GM12878 (cell line): ENCODE measurements at regions not wholly inside any gene's neighbourhood (a gene's known extent, or its start where the extent isn't known, plus 50 kb on each side); places are given as distances from the start of the nearest gene placed in this dataset.

Experiments used
- ATAC-seq: fragments of 200-7000 bp; cut with Tn5 transposase; 3 replicates; pipeline ENCODE4 v1.9.1; 2020; ENCODE audit warnings: mild to moderate bottlenecking, moderate library complexity
- BruUV-seq: library from RNA; stranded (reverse); fragments of 400-500 nt; replicated peaks from 2 replicates; lab custom pipeline; 2021; lab: Mats Ljungman, UMichigan
- CTCF ChIA-PET: fragments of 300-600 bp; sonication (Branson Sonifier 250); formaldehyde crosslinking; extraction: SDS; loops from one replicate; lab custom pipeline; 2021; ENCODE audit warnings: inconsistent platforms; lab: Yijun Ruan, JAX
- POLR2A ChIA-PET: fragments of 350-600 bp; formaldehyde crosslinking; extraction: SDS; loops from one replicate; lab custom pipeline; 2021; ENCODE audit warnings: inconsistent platforms; lab: Charles Lee
- RAD21 ChIA-PET: fragments of 300-600 bp; sonication (Branson Sonifier 250); formaldehyde crosslinking; loops from one replicate; lab custom pipeline; 2023; ENCODE audit warnings: antibody characterized with exemption; ENCODE audit not compliant: unreplicated experiment; lab: Charles Lee
- SMC1A ChIA-PET: fragments of 300-600 bp; sonication (Branson Sonifier 250); formaldehyde crosslinking; loops from one replicate; lab custom pipeline; 2023; ENCODE audit not compliant: unreplicated experiment, uncharacterized antibody; lab: Charles Lee
- DNase-seq: peaks from one replicate; pipeline ENCODE4 v3.0.0-alpha.2; 2011; ENCODE audit warnings: low read depth, low spot score
- FAIRE-seq: peaks from 3 replicates; lab custom pipeline; 2011; peaks lifted over from hg19 to GRCh38; lab: Jason Lieb, UNC
- H2AFZ ChIP-seq: 2 replicates; pipeline ENCODE4 v1.6.0; 2011; ENCODE audit warnings: low read depth, low read length, control low read depth; ENCODE audit not compliant: control insufficient read depth
- H3K27ac ChIP-seq: 2 replicates; pipeline ENCODE4 v1.5.1; 2011; ENCODE audit warnings: control low read depth; ENCODE audit not compliant: control insufficient read depth, insufficient read depth
- H3K27me3 ChIP-seq, 2 experiments: replicated peaks in 1 of 2; 2 replicates each; pipeline versions ENCODE4 v1.6.0 to v1.6.1; 2011; ENCODE audit warnings: low read length in 1 of 2; ENCODE audit not compliant: control insufficient read depth in 2 of 2, insufficient read depth in 2 of 2
- H3K36me3 ChIP-seq, 2 experiments: 2 replicates each; pipeline ENCODE4 v1.5.1; 2011; ENCODE audit warnings: low read length in 1 of 2; ENCODE audit not compliant: control insufficient read depth in 2 of 2, insufficient read depth in 2 of 2
- H3K4me1 ChIP-seq: 2 replicates; pipeline ENCODE4 v1.6.1; 2011; ENCODE audit warnings: mild to moderate bottlenecking, low read length, moderate library complexity, mixed read lengths; ENCODE audit not compliant: control insufficient read depth, insufficient read depth
- H3K4me2 ChIP-seq: 2 replicates; pipeline ENCODE4 v1.6.0; 2011; ENCODE audit warnings: control low read depth; ENCODE audit not compliant: control insufficient read depth, insufficient read depth
- H3K4me3 ChIP-seq: fragments of 200-600 bp; sonication (generic); 2 replicates; pipeline ENCODE4 v1.5.1; 2016
- H3K79me2 ChIP-seq: 2 replicates; pipeline ENCODE4 v1.6.0; 2011; ENCODE audit warnings: low read length; ENCODE audit not compliant: control insufficient read depth, insufficient read depth
- H3K9ac ChIP-seq: 2 replicates; pipeline ENCODE4 v1.8.0; 2011; ENCODE audit warnings: low read length, control low read depth, mixed read lengths; ENCODE audit not compliant: control insufficient read depth, insufficient read depth
- H3K9me3 ChIP-seq: replicated peaks from 3 replicates; pipeline ENCODE4 v1.5.1; 2011; ENCODE audit warnings: mild to moderate bottlenecking, low read length; ENCODE audit not compliant: control insufficient read depth, insufficient read depth
- H4K20me1 ChIP-seq: 2 replicates; pipeline ENCODE4 v1.6.0; 2011; ENCODE audit not compliant: control insufficient read depth, insufficient read depth
- CBX3 ChIP-seq: fragments of 200-600 bp; sonication (generic); IDR thresholded peaks from 2 replicates; pipeline ENCODE4 v1.6.1; 2016; ENCODE audit warnings: low read depth, borderline replicate concordance
- CREM ChIP-seq: IDR thresholded peaks from 2 replicates; pipeline ENCODE4 v1.6.1; 2014; ENCODE audit warnings: antibody characterized with exemption, low read depth
- EZH2 ChIP-seq: IDR thresholded peaks from 2 replicates; pipeline ENCODE4 v1.6.1; 2012; ENCODE audit warnings: low read depth, mild to moderate bottlenecking, control low read depth, inconsistent platforms, low read length, borderline replicate concordance; ENCODE audit not compliant: control insufficient read depth
- IRF5 ChIP-seq: fragments of 450-650 bp; IDR thresholded peaks from 2 replicates; pipeline ENCODE4 v1.6.1; 2017; ENCODE audit warnings: borderline replicate concordance
- MTA3 ChIP-seq: IDR thresholded peaks from 2 replicates; pipeline ENCODE4 v1.6.1; 2012; ENCODE audit warnings: low read length, inconsistent platforms, borderline replicate concordance
- NFYA ChIP-seq: IDR thresholded peaks from 2 replicates; pipeline ENCODE4 v1.6.1; 2011; ENCODE audit warnings: low read depth, mild to moderate bottlenecking, low read length, improper control_type of control experiment, borderline replicate concordance
- RBBP5 ChIP-seq: fragments of 200-600 bp; sonication (generic); conservative IDR thresholded peaks from 2 replicates; pipeline ENCODE4 v1.6.1; 2016
- RCOR1 ChIP-seq: conservative IDR thresholded peaks from 2 replicates; pipeline ENCODE4 v1.6.1; 2012; ENCODE audit warnings: low read depth, low read length, improper control_type of control experiment
- RELA ChIP-seq: fragments of 450-650 bp; IDR thresholded peaks from 2 replicates; pipeline ENCODE4 v1.8.0; 2014; ENCODE audit warnings: borderline replicate concordance; ENCODE audit not compliant: partially characterized antibody
- SMAD5 ChIP-seq: IDR thresholded peaks from 2 replicates; pipeline ENCODE4 v1.6.1; 2016; ENCODE audit warnings: antibody characterized with exemption, low read depth
- SRF ChIP-seq, 2 experiments: IDR thresholded peaks; 2 replicates each; pipeline ENCODE4 v1.6.1; 2011; ENCODE audit warnings: low read depth in 2 of 2, low read length in 2 of 2, mild to moderate bottlenecking in 1 of 2, moderate library complexity in 1 of 2
- STAT3 ChIP-seq: IDR thresholded peaks from 2 replicates; pipeline ENCODE4 v1.6.1; 2011; ENCODE audit warnings: low read depth, low read length, improper control_type of control experiment
- TCF7 ChIP-seq: IDR thresholded peaks from 2 replicates; pipeline ENCODE4 v1.6.1; 2014; ENCODE audit warnings: antibody characterized with exemption, borderline replicate concordance
- WRNIP1 ChIP-seq: IDR thresholded peaks from 2 replicates; pipeline ENCODE4 v1.6.1; 2011; ENCODE audit warnings: low read depth, low read length, improper control_type of control experiment, borderline replicate concordance
- ZBED1 ChIP-seq: IDR thresholded peaks from 2 replicates; pipeline ENCODE4 v1.6.1; 2016; ENCODE audit warnings: borderline replicate concordance
- ZNF217 ChIP-seq: fragments of 450-650 bp; IDR thresholded peaks from 2 replicates; pipeline ENCODE4 v1.6.1; 2017; ENCODE audit warnings: antibody characterized with exemption, mild to moderate bottlenecking
- WGBS: methylation state at CpG from one replicate; pipeline ENCODE4 v1.1.6; 2016; ENCODE audit warnings: low lambda C conversion rate; ENCODE audit not compliant: insufficient replicate concordance, insufficient coverage; ENCODE audit errors: missing lambda C conversion rate; 5-methylcytosine and 5-hydroxymethylcytosine counted together
- in situ Hi-C: fragments of 300-500 bp; cut with MboI; formaldehyde crosslinking; loops from 9 replicates; pipeline ENCODE4 v1.14.3; 2018; ENCODE audit warnings: mixed read lengths
- intact Hi-C: fragments of 100-400 bp; cut with micrococcal nuclease; formaldehyde crosslinking; loops from one replicate; pipeline ENCODE4 v1.14.2; 2022; ENCODE audit not compliant: unreplicated experiment
- TF ChIP-seq, protein P1 (sequence below): IDR thresholded peaks from 2 replicates; pipeline ENCODE4 v1.6.1; 2012; ENCODE audit warnings: low read depth, low read length, improper control_type of control experiment
- TF ChIP-seq, protein P2 (sequence below): IDR thresholded peaks from 2 replicates; pipeline ENCODE4 v1.6.1; 2011; ENCODE audit warnings: borderline replicate concordance, low read depth, mild to moderate bottlenecking, moderate library complexity, low read length; ENCODE audit not compliant: insufficient read depth, poor library complexity, severe bottlenecking

- in situ Hi-C loops (no loop called here), intact Hi-C loops (no loop called here)
- Histone ChIP-seq H3K4me2 (no peak overlapping the region), H3K4me3 (no peak overlapping the region), H3K27ac (no peak overlapping the region), H3K9ac (no peak overlapping the region), H3K27me3 (no peaks in the 10 kb centered on the region), H3K36me3 (no peaks in the 10 kb centered on the region), H3K9me3 (no peaks in the 10 kb centered on the region), H3K79me2 (no peaks in the 10 kb centered on the region), H4K20me1 (no peaks in the 10 kb centered on the region), H3K4me1 (no peaks in the 10 kb centered on the region), H2AFZ (no peak overlapping the region)
- no TSS peak for BruUV-seq
- 8% methylated on average over 9 of the region's 9 CpGs for WGBS
- DNase-seq (no peak), FAIRE-seq (no peak), ATAC-seq (no peak)
- POLR2A ChIA-PET, result no interaction called here
- RAD21 ChIA-PET, result no interaction called here
- CTCF ChIA-PET, result no interaction called here
- SMC1A ChIA-PET, result no interaction called here
- TF ChIP-seq, protein P1, sequence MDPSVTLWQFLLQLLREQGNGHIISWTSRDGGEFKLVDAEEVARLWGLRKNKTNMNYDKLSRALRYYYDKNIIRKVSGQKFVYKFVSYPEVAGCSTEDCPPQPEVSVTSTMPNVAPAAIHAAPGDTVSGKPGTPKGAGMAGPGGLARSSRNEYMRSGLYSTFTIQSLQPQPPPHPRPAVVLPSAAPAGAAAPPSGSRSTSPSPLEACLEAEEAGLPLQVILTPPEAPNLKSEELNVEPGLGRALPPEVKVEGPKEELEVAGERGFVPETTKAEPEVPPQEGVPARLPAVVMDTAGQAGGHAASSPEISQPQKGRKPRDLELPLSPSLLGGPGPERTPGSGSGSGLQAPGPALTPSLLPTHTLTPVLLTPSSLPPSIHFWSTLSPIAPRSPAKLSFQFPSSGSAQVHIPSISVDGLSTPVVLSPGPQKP, result no peak
- no peak for TF ChIP-seq ZNF217
- no peak for TF ChIP-seq RELA
- no peak for TF ChIP-seq CBX3
- no peak for TF ChIP-seq TCF7
- no peak for TF ChIP-seq WRNIP1
- TF ChIP-seq EZH2, result no peak
- no peak for TF ChIP-seq NFYA
- TF ChIP-seq MTA3, result no peak
- TF ChIP-seq SRF (IDR thresholded peaks at IDR 0.05; ENCODE audit: low read depth in 2 of 2, low read length in 2 of 2), result no peak
- TF ChIP-seq, protein P2, sequence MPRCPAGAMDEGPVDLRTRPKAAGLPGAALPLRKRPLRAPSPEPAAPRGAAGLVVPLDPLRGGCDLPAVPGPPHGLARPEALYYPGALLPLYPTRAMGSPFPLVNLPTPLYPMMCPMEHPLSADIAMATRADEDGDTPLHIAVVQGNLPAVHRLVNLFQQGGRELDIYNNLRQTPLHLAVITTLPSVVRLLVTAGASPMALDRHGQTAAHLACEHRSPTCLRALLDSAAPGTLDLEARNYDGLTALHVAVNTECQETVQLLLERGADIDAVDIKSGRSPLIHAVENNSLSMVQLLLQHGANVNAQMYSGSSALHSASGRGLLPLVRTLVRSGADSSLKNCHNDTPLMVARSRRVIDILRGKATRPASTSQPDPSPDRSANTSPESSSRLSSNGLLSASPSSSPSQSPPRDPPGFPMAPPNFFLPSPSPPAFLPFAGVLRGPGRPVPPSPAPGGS, result no peak
- no peak for TF ChIP-seq SMAD5
- TF ChIP-seq ZBED1, result no peak
- TF ChIP-seq STAT3, result no peak
- TF ChIP-seq CREM, result no peak
- no peak for TF ChIP-seq IRF5
- TF ChIP-seq RCOR1, result no peak
- no peak for TF ChIP-seq RBBP5
These were observed 911.1 kb upstream of the EEF2KMT start for GRCh38 chr16:6008670-6009069.
